Heart left ventricle (tissue), 16 donors: ENCODE measurements at regions not wholly inside any gene's neighbourhood (a gene's known extent, or its start where the extent isn't known, plus 50 kb on each side); places are given as distances from the start of the nearest gene placed in this dataset.

ENCODE experiments used
- ATAC-seq, 4 donors: fragments of 200-7000 bp; cut with Tn5 transposase; one replicate each; pipeline ENCODE4 v1.9.1; 2020 to 2022; ENCODE audit warnings: moderate library complexity in 4 of 4, mild to moderate bottlenecking in 3 of 4, moderate number of reproducible peaks in 1 of 4
- DNase-seq, 5 donors: peaks; one replicate each; pipeline ENCODE4 v3.0.0-alpha.2; 2020
- H3K27ac ChIP-seq, 12 donors: fragments of 200-600 bp; sonication (generic) in 4 of 12; one replicate each; pipeline versions ENCODE4 v1.5.0 to v1.8.0; 2016 to 2022; ENCODE audit warnings: mild to moderate bottlenecking in 2 of 12
- H3K27me3 ChIP-seq, 9 donors: fragments of 200-600 bp; sonication (generic) in 2 of 9; one replicate each; pipeline versions ENCODE4 v1.5.1 to v1.8.0; 2016 to 2022; ENCODE audit warnings: mild to moderate bottlenecking in 3 of 9
- H3K36me3 ChIP-seq, 9 donors: fragments of 200-600 bp; sonication (generic) in 2 of 9; one replicate each; pipeline versions ENCODE4 v1.5.0 to v1.8.0; 2018 to 2022; ENCODE audit warnings: mild to moderate bottlenecking in 2 of 9
- H3K4me1 ChIP-seq, 12 donors: fragments of 200-600 bp; sonication (generic) in 4 of 12; one replicate each; pipeline versions ENCODE4 v1.5.0 to v1.8.0; 2016 to 2022; ENCODE audit warnings: mild to moderate bottlenecking in 3 of 12
- H3K4me3 ChIP-seq, 12 donors: fragments of 200-600 bp; sonication (generic) in 4 of 12; one replicate each; pipeline versions ENCODE4 v1.5.0 to v1.8.0; 2017 to 2022; ENCODE audit warnings: mild to moderate bottlenecking in 9 of 12, moderate library complexity in 4 of 12
- H3K9me3 ChIP-seq, 12 donors: fragments of 200-600 bp; sonication (generic) in 4 of 12; one replicate each; pipeline versions ENCODE4 v1.5.0 to v1.8.0; 2016 to 2022; ENCODE audit warnings: mild to moderate bottlenecking in 1 of 12
- POLR2A ChIP-seq, 2 donors: fragments of 450-650 bp; IDR thresholded peaks; one replicate each; pipeline ENCODE4 v1.6.1; 2017; ENCODE audit warnings: antibody characterized with exemption in 2 of 2, mild to moderate bottlenecking in 2 of 2, moderate library complexity in 2 of 2
- WGBS, 4 donors: extraction: QIAGEN DNeasy Blood & Tissue Kit in 2 of 4; methylation state at CpG; one replicate each; pipeline versions ENCODE4 v1.1.5 to v1.1.7; 2013 to 2018; 5-methylcytosine and 5-hydroxymethylcytosine counted together
- intact Hi-C, 10 donors: fragments of 100-400 bp; cut with DNase I; formaldehyde crosslinking; loops; one replicate each; pipeline versions ENCODE4 v1.11.1 to v1.14.2; 2022
- TF ChIP-seq, protein P1 (sequence below), 12 donors: fragments of 200-600 bp; sonication (generic) in 4 of 12; IDR thresholded peaks; one replicate each; pipeline versions ENCODE4 v1.5.0 to v1.8.0; 2018 to 2022; ENCODE audit warnings: antibody characterized with exemption in 12 of 12, mild to moderate bottlenecking in 5 of 12
- donor health status: ischemic (EF 13 %, LVEDD 7.1; RV severe dilation, severe dysfunction).
- donor health status: healthy with polysubstance abuse.
- donor health status: DM: no; HTN: yes; CAD: no.
- donor health status: DM: no; HTN: no; CAD: no.
- donor health status: ischemic (EF 25% LVEDD 6.9; RV normal size, moderate dysfunction).
- donor health status: ischemic (EF 25% LVEDD 5.7; RV mildly dilated, moderate dysfunction).
- donor health status: healthy.
- donor health status: DM: yes; HTN: yes; CAD: no.
- donor health status: ischemic (EF 35%, LVEDD 5.7; RV mildly dilated, moderate dysfunction).
- donor health status: nonischemic (EF 11% LVEDD 7.7; RV severe dilation, severe dysfunction).
- donor health status: DM: yes; HTN: yes; CAD: no.
- donor health status: PGD.
- donor health status: ischemic (EF 29% LVEDD 5.4; RV normal size, mild dysfunction).
- donor health status: nonischemic (EF 23%, LVEDD 6.1; RV moderate dilation, normal function).

DNA sequence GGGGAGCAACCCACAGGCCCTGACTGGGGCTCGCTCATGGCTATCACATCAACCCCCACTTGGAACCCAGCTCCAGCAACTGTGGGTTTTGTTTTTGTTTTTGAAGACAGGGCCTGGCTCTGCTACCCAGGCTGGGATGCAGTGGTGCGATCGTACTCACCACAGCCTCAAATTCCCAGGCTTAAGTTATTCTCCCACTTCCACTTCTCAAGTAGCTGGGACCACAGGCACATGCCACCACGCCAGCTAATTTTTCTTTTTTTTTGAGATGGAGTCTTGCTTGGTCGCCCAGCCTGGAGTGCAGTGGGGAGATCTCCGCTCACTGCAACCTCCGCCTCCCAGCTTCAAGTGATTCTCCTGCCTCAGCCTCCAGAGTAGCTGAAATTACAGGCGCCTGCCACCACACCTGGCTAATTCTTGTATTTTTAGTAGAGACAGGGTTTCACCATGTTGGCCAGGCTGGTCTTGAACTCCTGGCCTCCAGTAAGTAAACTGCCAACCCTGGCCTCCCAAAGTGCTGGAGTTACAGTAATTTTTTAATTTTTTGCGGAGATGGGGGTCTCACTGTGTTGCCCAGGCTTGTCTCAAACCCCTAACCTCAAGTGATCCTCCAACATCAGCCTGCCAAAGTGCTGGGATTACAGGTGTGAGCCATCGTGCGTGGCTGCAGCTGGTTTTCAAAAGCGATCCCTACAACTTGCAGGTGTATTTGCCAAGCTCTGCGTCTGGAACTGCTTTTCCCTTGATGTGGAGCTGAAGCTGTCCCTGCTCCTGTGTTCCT, 228.7 kb downstream of the SKIDA1 start:
- ATAC-seq (no peak), DNase-seq (no peak)
- Histone ChIP-seq H3K27me3 (peaks cover 0 to 5% (median 0%) of the 10 kb centered on the region in 9 donors), H3K9me3 (no peaks in the 10 kb centered on the region), H3K27ac (no peak overlapping the region), H3K4me1 (peaks cover 0 to 29% (median 14%) of the 10 kb centered on the region in 12 donors), H3K4me3 (no peak overlapping the region), H3K36me3 (no peaks in the 10 kb centered on the region)
- 96 to 97% (median 96%) methylated on average over 12 to 13 of the region's 13 CpGs for WGBS, 4 donors
- TF ChIP-seq, protein P1, sequence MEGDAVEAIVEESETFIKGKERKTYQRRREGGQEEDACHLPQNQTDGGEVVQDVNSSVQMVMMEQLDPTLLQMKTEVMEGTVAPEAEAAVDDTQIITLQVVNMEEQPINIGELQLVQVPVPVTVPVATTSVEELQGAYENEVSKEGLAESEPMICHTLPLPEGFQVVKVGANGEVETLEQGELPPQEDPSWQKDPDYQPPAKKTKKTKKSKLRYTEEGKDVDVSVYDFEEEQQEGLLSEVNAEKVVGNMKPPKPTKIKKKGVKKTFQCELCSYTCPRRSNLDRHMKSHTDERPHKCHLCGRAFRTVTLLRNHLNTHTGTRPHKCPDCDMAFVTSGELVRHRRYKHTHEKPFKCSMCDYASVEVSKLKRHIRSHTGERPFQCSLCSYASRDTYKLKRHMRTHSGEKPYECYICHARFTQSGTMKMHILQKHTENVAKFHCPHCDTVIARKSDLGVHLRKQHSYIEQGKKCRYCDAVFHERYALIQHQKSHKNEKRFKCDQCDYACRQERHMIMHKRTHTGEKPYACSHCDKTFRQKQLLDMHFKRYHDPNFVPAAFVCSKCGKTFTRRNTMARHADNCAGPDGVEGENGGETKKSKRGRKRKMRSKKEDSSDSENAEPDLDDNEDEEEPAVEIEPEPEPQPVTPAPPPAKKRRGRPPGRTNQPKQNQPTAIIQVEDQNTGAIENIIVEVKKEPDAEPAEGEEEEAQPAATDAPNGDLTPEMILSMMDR (IDR thresholded peaks at IDR 0.05): no peak
- TF ChIP-seq POLR2A (IDR thresholded peaks at IDR 0.05): no peak
- intact Hi-C loops: loop anchor here in 2 of 10 donors (10.0 kb wide), 2 partner anchors 58 to 68 kb away; no protein-coding TSS in a partner anchor

DNA sequence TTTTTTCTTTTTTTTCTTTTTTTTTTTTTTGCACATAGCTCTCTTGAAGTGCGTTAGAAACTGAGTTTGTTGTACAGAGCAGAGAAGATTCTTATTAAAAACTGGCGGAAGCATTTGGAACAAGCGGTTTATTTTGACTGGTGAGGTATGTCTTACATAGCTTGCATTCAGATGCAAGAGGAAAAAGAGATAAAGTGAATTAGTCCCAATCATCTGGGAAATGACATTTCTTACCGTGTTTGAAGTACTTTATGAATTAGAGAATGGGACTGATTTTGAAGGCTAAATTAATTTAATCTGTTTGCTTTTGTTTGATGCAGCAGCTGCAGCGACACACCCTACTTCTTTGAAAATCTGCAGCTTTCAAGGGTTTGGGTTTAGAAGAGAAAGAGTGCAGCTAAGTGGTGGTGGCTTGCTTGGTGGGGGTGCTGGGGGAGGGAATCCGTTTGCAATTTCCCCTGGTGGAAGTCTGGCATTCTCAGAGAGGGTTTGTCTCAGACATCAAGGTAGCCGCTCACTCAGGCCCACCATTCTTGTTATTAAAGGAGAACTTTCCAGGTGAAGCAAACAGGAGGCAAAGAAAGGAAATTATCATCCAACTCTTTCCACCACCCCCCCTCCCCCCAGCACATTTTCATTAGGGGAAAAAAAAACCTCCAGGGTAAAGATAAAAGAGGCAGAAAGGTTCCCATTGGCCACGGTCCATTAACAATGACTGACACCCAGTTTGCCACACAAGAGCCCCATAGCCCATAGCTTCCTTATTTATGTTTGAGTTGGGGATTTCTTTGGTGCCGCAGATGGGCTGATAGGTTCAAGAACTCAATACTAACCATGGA, 231.7 kb downstream of the SKIDA1 start:
- intact Hi-C loops: loop anchor here in 4 of 10 donors (1.0 to 10.0 kb wide), 6 partner anchors 21 to 204 kb away; no protein-coding TSS in a partner anchor
- Histone ChIP-seq H3K9me3 (no peaks in the 10 kb centered on the region), H3K27ac (peak overlapping the region in 1 of 12 donors; percentile 58), H3K4me3 (peak overlapping the region in 5 of 12 donors; percentile 26 to 37 (median 34)), H3K27me3 (peaks cover 0 to 5% (median 0%) of the 10 kb centered on the region in 9 donors), H3K36me3 (no peaks in the 10 kb centered on the region), H3K4me1 (peaks cover 0 to 23% (median 14%) of the 10 kb centered on the region in 12 donors)
- TF ChIP-seq, protein P1 (IDR thresholded peaks at IDR 0.05): no peak
- TF ChIP-seq POLR2A (IDR thresholded peaks at IDR 0.05): no peak
- no peak for DNase-seq
- no peak for ATAC-seq
- 69 to 83% (median 76%) methylated on average over 9 of the region's 9 CpGs for WGBS, 4 donors

DNA sequence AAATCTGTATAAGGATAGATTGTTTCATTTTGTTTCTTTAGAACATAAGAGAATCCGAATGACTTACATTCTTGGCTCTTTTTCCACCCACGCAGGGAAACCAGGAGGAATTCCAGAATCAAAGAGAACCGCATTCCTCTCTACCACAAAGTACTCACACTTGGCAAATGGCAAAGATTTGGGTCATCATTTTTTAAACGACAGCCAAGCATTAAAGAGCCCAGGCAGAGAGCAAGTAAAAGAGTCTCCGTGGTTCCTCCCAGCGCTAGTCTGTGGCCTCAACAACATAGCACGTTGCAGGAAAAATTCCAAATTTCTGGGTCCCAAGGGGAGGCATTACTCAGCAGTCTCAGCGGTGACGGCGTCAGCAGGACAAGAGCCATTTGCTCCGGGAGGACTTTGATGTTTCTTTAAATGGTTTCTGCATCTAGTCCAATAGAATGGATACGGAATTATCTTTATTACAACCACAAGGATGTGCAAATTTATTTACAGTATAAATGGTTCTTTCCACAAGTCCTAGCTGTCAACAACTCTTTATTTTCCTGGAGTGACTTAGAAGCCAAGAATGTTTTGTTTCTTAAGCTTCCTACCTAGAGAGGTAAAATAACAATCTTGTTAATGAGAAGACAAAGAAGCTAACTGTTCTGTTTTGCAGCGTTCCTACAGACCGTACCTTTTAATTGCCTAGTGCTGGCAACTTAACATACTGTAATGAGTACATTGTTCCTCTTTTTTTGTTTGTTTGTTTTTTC, 232.5 kb downstream of the SKIDA1 start:
- no peak for TF ChIP-seq POLR2A (IDR thresholded peaks at IDR 0.05)
- TF ChIP-seq, protein P1 (IDR thresholded peaks at IDR 0.05): no peak
- peak; percentile 61 to 94 (median 92) for ATAC-seq
- H3K4me3 ChIP-seq: peak overlapping the region in 9 of 12 donors; percentile 23 to 42 (median 34)
- H3K36me3 ChIP-seq: no peaks in the 10 kb centered on the region
- peaks cover 0 to 23% (median 14%) of the 10 kb centered on the region in 12 donors for H3K4me1 ChIP-seq
- no peaks in the 10 kb centered on the region for H3K9me3 ChIP-seq
- DNase-seq: peak; percentile 72 to 82 (median 76)
- WGBS, 4 donors: 3 to 7% (median 5%) methylated on average over 14 of the region's 14 CpGs
- peaks cover 0 to 5% (median 0%) of the 10 kb centered on the region in 9 donors for H3K27me3 ChIP-seq
- peak overlapping the region in 7 of 12 donors; percentile 23 to 61 (median 35) for H3K27ac ChIP-seq
- intact Hi-C loops: loop anchor here in 4 of 10 donors (1.0 to 10.0 kb wide), 6 partner anchors 21 to 204 kb away; no protein-coding TSS in a partner anchor
